HL-60 (cell line): ENCODE measurements at regions not wholly inside any gene's neighbourhood (a gene's known extent, or its start where the extent isn't known, plus 50 kb on each side); places are given as distances from the start of the nearest gene placed in this dataset.

Source experiments
- DNase-seq, 2 experiments: peaks; one replicate each; pipeline ENCODE4 v3.0.0-alpha.2; 2010 to 2020; ENCODE audit warnings: low read depth in 1 of 2, low spot score in 1 of 2
- H3K27ac ChIP-seq: fragments of 250-450 bp; sonication (Bioruptor Pico); replicated peaks from 2 replicates; pipeline ENCODE4 v1.5.1; 2020; ENCODE audit warnings: mild to moderate bottlenecking, moderate library complexity
- H3K27me3 ChIP-seq: fragments of 250-450 bp; sonication (Bioruptor Pico); 2 replicates; pipeline ENCODE4 v1.5.1; 2021; ENCODE audit warnings: mild to moderate bottlenecking, moderate library complexity; ENCODE audit not compliant: insufficient read depth, poor library complexity, severe bottlenecking
- H3K4me3 ChIP-seq: replicated peaks from 2 replicates; pipeline ENCODE4 v1.5.1; 2011; ENCODE audit warnings: mild to moderate bottlenecking, control low read depth, low read length; ENCODE audit not compliant: insufficient read depth
- GABPA ChIP-seq: IDR thresholded peaks from 2 replicates; pipeline ENCODE4 v1.6.1; 2012; ENCODE audit warnings: low read depth
- POLR2AphosphoS5 ChIP-seq: IDR thresholded peaks from 2 replicates; pipeline ENCODE4 v1.6.1; 2012; ENCODE audit warnings: low read depth
- SPI1 ChIP-seq: IDR thresholded peaks from 2 replicates; pipeline ENCODE4 v1.6.1; 2012; ENCODE audit warnings: low read depth, mild to moderate bottlenecking, borderline replicate concordance
- TF ChIP-seq, protein P1 (sequence below): IDR thresholded peaks from 2 replicates; pipeline ENCODE4 v1.6.1; 2012; ENCODE audit warnings: low read depth; ENCODE audit not compliant: insufficient replicate concordance
- TF ChIP-seq, protein P2 (sequence below): IDR thresholded peaks from one replicate; pipeline ENCODE4 v1.5.1; 2011; ENCODE audit warnings: low read length, control low read depth, inconsistent platforms; ENCODE audit not compliant: insufficient read depth

DNA sequence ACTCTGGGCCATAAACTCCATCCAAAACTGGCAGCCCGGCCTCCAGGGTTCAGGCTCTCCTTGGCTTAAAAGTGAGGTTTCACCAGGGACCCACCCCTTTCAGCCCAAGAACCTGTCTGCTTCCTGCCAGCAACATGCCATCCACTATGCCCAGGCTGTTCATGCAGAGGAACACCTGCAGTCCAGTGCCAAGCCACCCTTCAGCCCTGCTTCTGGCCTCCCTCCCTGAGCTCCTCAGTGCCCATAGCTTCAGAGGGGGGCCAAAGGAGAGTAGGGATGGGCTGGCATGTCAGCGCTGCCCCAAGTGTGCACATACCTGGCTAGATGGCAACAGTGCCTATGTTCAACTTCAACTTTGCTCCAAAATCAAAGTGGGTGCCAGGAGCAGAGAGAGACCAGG, 166.9 kb upstream of the MRPS30 start:
- TF ChIP-seq SPI1 (no peak), POLR2AphosphoS5 (no peak), GABPA (no peak)
- TF ChIP-seq, protein P1, sequence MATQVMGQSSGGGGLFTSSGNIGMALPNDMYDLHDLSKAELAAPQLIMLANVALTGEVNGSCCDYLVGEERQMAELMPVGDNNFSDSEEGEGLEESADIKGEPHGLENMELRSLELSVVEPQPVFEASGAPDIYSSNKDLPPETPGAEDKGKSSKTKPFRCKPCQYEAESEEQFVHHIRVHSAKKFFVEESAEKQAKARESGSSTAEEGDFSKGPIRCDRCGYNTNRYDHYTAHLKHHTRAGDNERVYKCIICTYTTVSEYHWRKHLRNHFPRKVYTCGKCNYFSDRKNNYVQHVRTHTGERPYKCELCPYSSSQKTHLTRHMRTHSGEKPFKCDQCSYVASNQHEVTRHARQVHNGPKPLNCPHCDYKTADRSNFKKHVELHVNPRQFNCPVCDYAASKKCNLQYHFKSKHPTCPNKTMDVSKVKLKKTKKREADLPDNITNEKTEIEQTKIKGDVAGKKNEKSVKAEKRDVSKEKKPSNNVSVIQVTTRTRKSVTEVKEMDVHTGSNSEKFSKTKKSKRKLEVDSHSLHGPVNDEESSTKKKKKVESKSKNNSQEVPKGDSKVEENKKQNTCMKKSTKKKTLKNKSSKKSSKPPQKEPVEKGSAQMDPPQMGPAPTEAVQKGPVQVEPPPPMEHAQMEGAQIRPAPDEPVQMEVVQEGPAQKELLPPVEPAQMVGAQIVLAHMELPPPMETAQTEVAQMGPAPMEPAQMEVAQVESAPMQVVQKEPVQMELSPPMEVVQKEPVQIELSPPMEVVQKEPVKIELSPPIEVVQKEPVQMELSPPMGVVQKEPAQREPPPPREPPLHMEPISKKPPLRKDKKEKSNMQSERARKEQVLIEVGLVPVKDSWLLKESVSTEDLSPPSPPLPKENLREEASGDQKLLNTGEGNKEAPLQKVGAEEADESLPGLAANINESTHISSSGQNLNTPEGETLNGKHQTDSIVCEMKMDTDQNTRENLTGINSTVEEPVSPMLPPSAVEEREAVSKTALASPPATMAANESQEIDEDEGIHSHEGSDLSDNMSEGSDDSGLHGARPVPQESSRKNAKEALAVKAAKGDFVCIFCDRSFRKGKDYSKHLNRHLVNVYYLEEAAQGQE = no peak
- TF ChIP-seq, protein P2, sequence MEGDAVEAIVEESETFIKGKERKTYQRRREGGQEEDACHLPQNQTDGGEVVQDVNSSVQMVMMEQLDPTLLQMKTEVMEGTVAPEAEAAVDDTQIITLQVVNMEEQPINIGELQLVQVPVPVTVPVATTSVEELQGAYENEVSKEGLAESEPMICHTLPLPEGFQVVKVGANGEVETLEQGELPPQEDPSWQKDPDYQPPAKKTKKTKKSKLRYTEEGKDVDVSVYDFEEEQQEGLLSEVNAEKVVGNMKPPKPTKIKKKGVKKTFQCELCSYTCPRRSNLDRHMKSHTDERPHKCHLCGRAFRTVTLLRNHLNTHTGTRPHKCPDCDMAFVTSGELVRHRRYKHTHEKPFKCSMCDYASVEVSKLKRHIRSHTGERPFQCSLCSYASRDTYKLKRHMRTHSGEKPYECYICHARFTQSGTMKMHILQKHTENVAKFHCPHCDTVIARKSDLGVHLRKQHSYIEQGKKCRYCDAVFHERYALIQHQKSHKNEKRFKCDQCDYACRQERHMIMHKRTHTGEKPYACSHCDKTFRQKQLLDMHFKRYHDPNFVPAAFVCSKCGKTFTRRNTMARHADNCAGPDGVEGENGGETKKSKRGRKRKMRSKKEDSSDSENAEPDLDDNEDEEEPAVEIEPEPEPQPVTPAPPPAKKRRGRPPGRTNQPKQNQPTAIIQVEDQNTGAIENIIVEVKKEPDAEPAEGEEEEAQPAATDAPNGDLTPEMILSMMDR = no peak
- Histone ChIP-seq H3K27me3 (no peaks in the 10 kb centered on the region), H3K4me3 (no peak overlapping the region), H3K27ac (no peak overlapping the region)
- DNase-seq = no peak

GRCh38 chr5:44640945-44641456, 167.7 kb upstream of the MRPS30 start:
- TF ChIP-seq SPI1 (no peak), POLR2AphosphoS5 (no peak), GABPA (no peak)
- TF ChIP-seq, protein P1 = no peak
- TF ChIP-seq, protein P2 = no peak
- H3K27me3 ChIP-seq = no peaks in the 10 kb centered on the region
- H3K4me3 ChIP-seq = no peak overlapping the region
- no peak for DNase-seq
- no peak overlapping the region for H3K27ac ChIP-seq

DNA sequence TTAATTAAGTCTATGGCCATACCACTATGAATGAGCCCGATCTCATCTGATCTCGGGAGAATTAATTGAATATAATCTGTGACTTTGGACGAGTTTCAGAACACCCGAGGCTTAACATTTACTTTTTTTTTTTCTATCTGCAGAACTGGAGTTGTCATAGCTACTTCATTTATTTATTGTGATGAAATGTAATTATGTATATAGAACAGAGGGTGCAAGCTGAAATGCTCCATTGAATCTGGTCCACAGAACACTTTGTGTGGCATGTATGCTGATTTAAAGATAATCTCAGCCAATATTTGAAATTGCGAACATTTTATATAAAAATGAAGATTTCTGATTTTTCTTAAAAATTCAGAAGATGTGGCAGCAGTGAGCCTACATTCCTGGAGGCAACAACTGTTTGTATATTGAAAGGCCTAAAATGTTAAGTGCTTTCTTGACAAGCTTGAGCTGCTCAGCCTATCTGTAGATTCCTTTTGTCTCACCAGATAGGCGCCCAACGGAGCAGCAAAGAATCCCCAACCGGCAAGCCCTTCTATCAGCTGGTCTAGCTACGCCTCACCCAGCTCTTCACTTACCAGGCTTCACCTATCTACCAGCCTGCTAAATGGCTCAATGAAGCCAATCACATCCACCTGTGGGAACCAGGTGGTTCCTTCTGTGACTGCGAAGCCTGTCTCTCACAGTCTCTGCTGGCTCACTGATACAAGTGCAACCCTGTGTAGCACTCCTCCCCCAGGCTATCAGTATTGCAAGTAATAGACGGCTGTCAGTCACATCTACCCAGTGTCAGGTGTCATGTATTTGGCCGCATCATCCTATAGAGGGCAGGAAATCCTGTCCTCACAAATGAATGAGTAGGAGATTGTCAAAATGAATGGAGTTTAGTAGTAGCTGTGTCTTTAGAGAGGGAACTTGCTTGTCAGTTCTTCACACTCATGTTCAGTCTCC, 170.6 kb upstream of the MRPS30 start:
- DNase-seq = no peak
- no peak overlapping the region for H3K4me3 ChIP-seq

More for the DNA sequence above, 170.6 kb upstream of the MRPS30 start:
- Histone ChIP-seq H3K27me3 (no peaks in the 10 kb centered on the region), H3K27ac (no peak overlapping the region)
- TF ChIP-seq SPI1 (no peak), POLR2AphosphoS5 (no peak), GABPA (no peak)
- TF ChIP-seq, protein P2 = no peak
